HUES48 (cell line): ENCODE measurements at regions not wholly inside any gene's neighbourhood (a gene's known extent, or its start where the extent isn't known, plus 50 kb on each side); places are given as distances from the start of the nearest gene placed in this dataset.
"Not testable (repeated sequence)": the region's sequence is repeated elsewhere in the genome, so short reads cannot be mapped to it uniquely, and the experiment has no call there.

ENCODE experiments used
- H3K27ac ChIP-seq: one replicate; pipeline ENCODE4 v1.7.0; 2013; ENCODE audit warnings: low read depth, low read length, inconsistent platforms
- H3K27me3 ChIP-seq: 2 replicates; pipeline ENCODE4 v1.6.1; 2013; ENCODE audit warnings: mild to moderate bottlenecking, low read length; ENCODE audit not compliant: control insufficient read depth, insufficient read depth
- H3K36me3 ChIP-seq: 2 replicates; pipeline ENCODE4 v1.6.1; 2013; ENCODE audit warnings: low read length; ENCODE audit not compliant: control insufficient read depth, insufficient read depth
- H3K4me1 ChIP-seq: 2 replicates; pipeline ENCODE4 v1.6.1; 2013; ENCODE audit warnings: mild to moderate bottlenecking, low read length; ENCODE audit not compliant: control insufficient read depth, insufficient read depth
- H3K4me3 ChIP-seq: 2 replicates; pipeline ENCODE4 v1.5.1; 2013; ENCODE audit warnings: mild to moderate bottlenecking, low read depth, low read length
- H3K9ac ChIP-seq: 2 replicates; pipeline ENCODE4 v1.6.1; 2013; ENCODE audit warnings: mild to moderate bottlenecking, low read depth, low read length, moderate library complexity
- H3K9me3 ChIP-seq: 2 replicates; pipeline ENCODE4 v1.6.1; 2013; ENCODE audit warnings: low read length; ENCODE audit not compliant: control insufficient read depth, insufficient read depth

GRCh38 chr5:121087560-121087959 is 623.5 kb downstream of the PRR16 start:
- no peaks in the 10 kb centered on the region for H3K4me1 ChIP-seq
- no peaks in the 10 kb centered on the region for H3K27me3 ChIP-seq
- H3K9me3 ChIP-seq, result no peaks in the 10 kb centered on the region
- H3K4me3 ChIP-seq, result no peak overlapping the region
- no peaks in the 10 kb centered on the region for H3K36me3 ChIP-seq
- H3K27ac ChIP-seq, result no peak overlapping the region
- no peak overlapping the region for H3K9ac ChIP-seq

DNA sequence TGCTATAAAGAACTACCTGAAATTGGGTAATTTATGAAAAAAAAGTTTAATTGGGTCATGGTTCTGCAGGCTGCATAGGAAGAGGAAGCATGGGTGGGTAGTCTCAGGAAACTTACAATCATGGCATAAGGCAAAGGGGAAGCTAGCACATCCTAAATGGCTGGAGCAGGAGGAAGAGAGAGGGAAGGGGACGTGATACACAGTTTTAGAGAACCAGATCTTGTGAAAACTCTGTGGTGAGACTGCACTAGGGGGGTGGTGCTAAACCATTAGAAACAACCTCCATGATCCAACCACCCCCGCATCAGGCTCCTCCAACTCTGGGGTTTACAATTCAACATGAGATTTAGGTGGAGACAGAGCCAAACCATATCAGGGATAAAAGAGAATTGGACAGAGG is 624.2 kb downstream of the PRR16 start:
- Histone ChIP-seq H3K4me3 (no peak overlapping the region), H3K27ac (no peak overlapping the region), H3K4me1 (no peaks in the 10 kb centered on the region)

DNA sequence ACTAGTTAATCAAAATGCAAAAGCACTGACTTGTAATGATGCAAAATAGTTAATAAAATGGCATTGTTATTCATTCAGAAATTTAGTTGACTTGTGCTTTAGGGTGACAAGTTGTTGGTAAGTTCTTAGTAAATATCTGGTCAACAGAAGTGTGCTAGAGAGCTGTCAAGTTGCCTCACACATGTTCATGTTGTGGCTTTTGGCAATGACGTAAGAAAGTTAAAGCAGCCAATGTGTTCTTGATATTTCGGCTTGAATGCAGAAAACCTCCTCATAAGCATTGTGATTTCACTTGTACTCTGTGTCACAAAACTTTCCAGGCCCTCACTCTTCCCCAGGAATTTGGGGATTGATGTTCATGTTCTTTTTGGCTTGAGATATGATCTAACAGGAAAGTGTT is 626.7 kb downstream of the PRR16 start:
- H3K27me3 ChIP-seq, result no peaks in the 10 kb centered on the region
- H3K4me1 ChIP-seq, result no peaks in the 10 kb centered on the region
- H3K27ac ChIP-seq, result no peak overlapping the region
- H3K36me3 ChIP-seq, result no peaks in the 10 kb centered on the region
- no peaks in the 10 kb centered on the region for H3K9me3 ChIP-seq
- H3K9ac ChIP-seq, result no peak overlapping the region
- H3K4me3 ChIP-seq, result no peak overlapping the region

More for the DNA sequence above, 624.2 kb downstream of the PRR16 start:
- Histone ChIP-seq H3K9ac (no peak overlapping the region), H3K27me3 (no peaks in the 10 kb centered on the region), H3K9me3 (no peaks in the 10 kb centered on the region), H3K36me3 (no peaks in the 10 kb centered on the region)

DNA sequence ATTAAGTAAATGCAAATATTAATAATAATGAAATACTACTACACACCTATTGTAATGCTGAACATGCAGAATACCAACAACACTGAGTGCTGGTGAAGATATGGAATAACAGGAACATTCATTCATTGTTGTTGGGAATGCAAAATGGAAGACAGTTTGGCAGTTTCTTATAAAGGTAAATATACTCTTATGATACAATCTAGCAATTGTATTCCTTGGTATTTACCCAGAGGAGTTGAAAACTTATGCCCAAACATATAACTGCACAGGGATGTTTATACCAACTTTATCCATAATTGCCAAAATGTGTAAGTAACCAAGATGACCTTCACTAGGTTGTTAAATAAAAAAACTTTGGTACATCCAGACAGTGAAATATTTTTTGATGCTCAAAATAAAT is 636.8 kb downstream of the PRR16 start:
- Histone ChIP-seq H3K27me3 (no peaks in the 10 kb centered on the region), H3K27ac (no peak overlapping the region), H3K9ac (no peak overlapping the region), H3K4me1 (no peaks in the 10 kb centered on the region), H3K36me3 (no peaks in the 10 kb centered on the region), H3K9me3 (no peaks in the 10 kb centered on the region), H3K4me3 (no peak overlapping the region)

DNA sequence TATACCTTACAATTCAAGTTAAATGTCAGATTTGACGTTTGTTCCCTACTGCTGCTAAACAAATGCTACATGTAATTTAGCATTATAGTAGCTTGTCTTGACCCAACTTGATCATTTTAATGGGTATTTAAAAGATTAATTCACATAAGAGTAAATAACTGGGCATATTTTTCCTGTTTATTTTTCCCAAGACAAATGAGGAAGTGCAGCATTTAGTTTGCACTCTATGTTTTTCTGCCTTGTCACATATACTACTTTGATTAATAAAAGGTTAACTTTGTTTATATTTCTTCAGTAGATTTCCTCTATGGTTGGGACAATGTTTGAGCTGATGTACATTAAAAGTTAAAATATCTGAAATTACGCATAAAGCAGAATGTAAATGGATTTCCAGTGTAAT is 641.8 kb downstream of the PRR16 start:
- Histone ChIP-seq H3K27ac (no peak overlapping the region), H3K36me3 (no peaks in the 10 kb centered on the region), H3K9me3 (no peaks in the 10 kb centered on the region), H3K9ac (no peak overlapping the region), H3K4me3 (no peak overlapping the region), H3K4me1 (no peaks in the 10 kb centered on the region), H3K27me3 (no peaks in the 10 kb centered on the region)

- not testable (repeated sequence) for H3K9me3 ChIP-seq, H3K9ac ChIP-seq, H3K27me3 ChIP-seq, H3K27ac ChIP-seq, H3K4me1 ChIP-seq, H3K36me3 ChIP-seq, H3K4me3 ChIP-seq
These were observed 642.9 kb downstream of the PRR16 start for GRCh38 chr5:121106721-121107690.

DNA sequence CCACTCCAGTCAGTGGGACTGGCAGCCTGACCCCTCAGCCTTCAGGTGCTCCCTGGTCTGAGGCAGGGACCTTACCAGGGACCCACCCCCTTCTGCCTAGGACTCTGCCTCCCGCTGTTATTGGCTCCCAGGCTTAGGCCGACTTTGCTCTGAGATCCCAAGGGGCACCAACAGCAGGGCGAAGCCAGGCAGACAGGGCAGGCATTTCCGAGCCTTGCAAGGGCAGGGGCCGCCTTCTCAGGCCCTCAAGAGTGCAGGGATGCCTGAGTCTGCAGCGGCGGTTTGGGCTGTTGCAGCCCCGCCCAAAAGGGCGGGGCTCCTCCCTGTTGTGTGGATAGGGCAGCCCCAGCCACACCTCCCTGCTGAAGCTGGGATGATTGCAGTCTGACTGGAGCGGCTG is 644.6 kb downstream of the PRR16 start:
- Histone ChIP-seq H3K9me3 (no peaks in the 10 kb centered on the region), H3K4me1 (no peaks in the 10 kb centered on the region), H3K36me3 (no peaks in the 10 kb centered on the region), H3K27me3 (no peaks in the 10 kb centered on the region), H3K4me3 (no peak overlapping the region), H3K27ac (no peak overlapping the region), H3K9ac (no peak overlapping the region)

GRCh38 chr5:121109817-121110216 is 645.7 kb downstream of the PRR16 start:
- H3K4me3 ChIP-seq, result no peak overlapping the region
- H3K4me1 ChIP-seq, result no peaks in the 10 kb centered on the region
- no peak overlapping the region for H3K27ac ChIP-seq
- H3K27me3 ChIP-seq, result no peaks in the 10 kb centered on the region
- H3K9me3 ChIP-seq, result no peaks in the 10 kb centered on the region
- no peak overlapping the region for H3K9ac ChIP-seq
- no peaks in the 10 kb centered on the region for H3K36me3 ChIP-seq

GRCh38 chr5:121121786-121122185 is 657.7 kb downstream of the PRR16 start:
- H3K4me1 ChIP-seq, result no peaks in the 10 kb centered on the region
- no peak overlapping the region for H3K9ac ChIP-seq
- no peak overlapping the region for H3K4me3 ChIP-seq
- H3K9me3 ChIP-seq, result no peaks in the 10 kb centered on the region
- no peak overlapping the region for H3K27ac ChIP-seq
- no peaks in the 10 kb centered on the region for H3K27me3 ChIP-seq
- no peaks in the 10 kb centered on the region for H3K36me3 ChIP-seq

DNA sequence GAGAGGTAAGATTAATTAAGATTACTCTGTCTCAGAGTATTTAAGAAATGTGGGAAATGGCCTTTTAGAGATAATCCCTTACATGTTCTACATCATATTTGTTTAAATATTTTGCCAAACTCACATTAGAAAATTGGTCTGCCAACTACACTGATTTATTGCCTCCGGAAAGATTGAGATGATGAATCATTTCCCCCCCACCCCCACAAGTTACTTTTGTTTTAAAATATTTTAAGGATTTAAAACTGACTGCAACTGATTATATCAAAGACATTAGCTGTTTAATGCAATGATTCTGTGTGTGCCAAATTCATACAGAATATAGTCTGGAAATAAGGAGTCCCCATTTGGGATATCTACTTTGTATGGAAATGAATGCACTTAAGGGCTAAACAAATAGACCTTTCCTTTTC is 674.4 kb downstream of the PRR16 start:
- no peak overlapping the region for H3K4me3 ChIP-seq
- H3K27me3 ChIP-seq, result no peaks in the 10 kb centered on the region
- no peaks in the 10 kb centered on the region for H3K4me1 ChIP-seq
- H3K9me3 ChIP-seq, result no peaks in the 10 kb centered on the region
- no peak overlapping the region for H3K9ac ChIP-seq
- no peaks in the 10 kb centered on the region for H3K36me3 ChIP-seq
- H3K27ac ChIP-seq, result no peak overlapping the region

- H3K27ac ChIP-seq, result no peak overlapping the region
- H3K4me1 ChIP-seq, result no peaks in the 10 kb centered on the region
- no peaks in the 10 kb centered on the region for H3K27me3 ChIP-seq
- no peak overlapping the region for H3K4me3 ChIP-seq
- no peaks in the 10 kb centered on the region for H3K9me3 ChIP-seq
- H3K9ac ChIP-seq, result no peak overlapping the region
- H3K36me3 ChIP-seq, result no peaks in the 10 kb centered on the region
These were observed 674.9 kb downstream of the PRR16 start for GRCh38 chr5:121138952-121139351.
